ENCODE measurements at regions not wholly inside any gene's neighbourhood (a gene's known extent, or its start where the extent isn't known, plus 50 kb on each side); places are given as distances from the start of the nearest gene placed in this dataset.
"Not testable (repeated sequence)": the region's sequence is repeated elsewhere in the genome, so short reads cannot be mapped to it uniquely, and the experiment has no call there.

- DNase-seq (ENCODE audit: low read depth): no peak
These were observed 106.0 kb downstream of the MEX3B start for GRCh38 chr15:81939604-81940440.

- no peak for DNase-seq (ENCODE audit: low read depth)
These were observed 108.6 kb downstream of the MEX3B start for GRCh38 chr15:81937189-81937588.

- no peak for DNase-seq (ENCODE audit: low read depth)
These were observed 115.0 kb downstream of the MEX3B start for GRCh38 chr15:81930582-81931369.

GRCh38 chr15:81929557-81929956, 116.3 kb downstream of the MEX3B start:
- no peak for DNase-seq (ENCODE audit: low read depth)

- no peak for DNase-seq (ENCODE audit: low read depth)
These were observed 118.8 kb downstream of the MEX3B start for GRCh38 chr15:81926981-81927380.

- DNase-seq (ENCODE audit: low read depth): no peak
These were observed 121.1 kb downstream of the MEX3B start for GRCh38 chr15:81924729-81925128.

- no peak for DNase-seq (ENCODE audit: low read depth)
These were observed 122.1 kb downstream of the MEX3B start for GRCh38 chr15:81923561-81924350.

GRCh38 chr15:81922143-81922542, 123.7 kb downstream of the MEX3B start:
- no peak for DNase-seq (ENCODE audit: low read depth)

GRCh38 chr15:81921163-81921562, 124.7 kb downstream of the MEX3B start:
- no peak for DNase-seq (ENCODE audit: low read depth)

- not testable (repeated sequence) for DNase-seq (ENCODE audit: low read depth)
These were observed 127.1 kb downstream of the MEX3B start for GRCh38 chr15:81918767-81919166.

GRCh38 chr15:81916451-81916850, 129.4 kb downstream of the MEX3B start:
- no peak for DNase-seq (ENCODE audit: low read depth)

- no peak for DNase-seq (ENCODE audit: low read depth)
These were observed 129.8 kb downstream of the MEX3B start for GRCh38 chr15:81915990-81916389.

GRCh38 chr15:81914734-81915256, 131.0 kb downstream of the MEX3B start:
- DNase-seq (ENCODE audit: low read depth): no peak

- no peak for DNase-seq (ENCODE audit: low read depth)
These were observed 131.5 kb downstream of the MEX3B start for GRCh38 chr15:81914333-81914732.

- DNase-seq (ENCODE audit: low read depth): no peak
These were observed 134.5 kb downstream of the MEX3B start for GRCh38 chr15:81911022-81911971.

GRCh38 chr15:81910355-81911021, 135.3 kb downstream of the MEX3B start:
- DNase-seq (ENCODE audit: low read depth): no peak

GRCh38 chr15:81909011-81909358, 136.8 kb downstream of the MEX3B start:
- DNase-seq (ENCODE audit: low read depth): no peak

- DNase-seq (ENCODE audit: low read depth): no peak
These were observed 137.7 kb downstream of the MEX3B start for GRCh38 chr15:81908111-81908510.

GRCh38 chr15:81907521-81907920, 138.3 kb downstream of the MEX3B start:
- DNase-seq (ENCODE audit: low read depth): no peak

GRCh38 chr15:81905889-81906288, 139.9 kb downstream of the MEX3B start:
- no peak for DNase-seq (ENCODE audit: low read depth)

- DNase-seq (ENCODE audit: low read depth): no peak
These were observed 144.5 kb downstream of the MEX3B start for GRCh38 chr15:81901319-81901718.
